AG04450 (cell line): ENCODE measurements at regions not wholly inside any gene's neighbourhood (a gene's known extent, or its start where the extent isn't known, plus 50 kb on each side); places are given as distances from the start of the nearest gene placed in this dataset.

Experiments used
- CTCF ChIA-PET: fragments of 300-600, 350-600 bp; formaldehyde crosslinking; extraction: SDS; loops from one replicate; lab custom pipeline; 2022; ENCODE audit warnings: antibody characterized with exemption, inconsistent platforms; lab: Charles Lee
- POLR2A ChIA-PET: fragments of 350-600 bp; formaldehyde crosslinking; extraction: SDS; loops from one replicate; lab custom pipeline; 2021; ENCODE audit warnings: antibody characterized with exemption, inconsistent platforms; lab: Yijun Ruan, JAX
- DNase-seq: peaks from one replicate; pipeline ENCODE4 v3.0.0-alpha.2; 2011; ENCODE audit warnings: low read depth, low spot score
- H3K27ac ChIP-seq: one replicate; pipeline ENCODE4 v1.5.1; 2012; ENCODE audit warnings: low read depth, low read length, control low read depth
- H3K27me3 ChIP-seq: one replicate; pipeline ENCODE4 v1.6.0; 2012; ENCODE audit warnings: low read length; ENCODE audit not compliant: control insufficient read depth, insufficient read depth
- H3K4me3 ChIP-seq: 2 replicates; pipeline ENCODE4 v1.5.1; 2011; ENCODE audit warnings: mild to moderate bottlenecking, low read depth, low read length, control low read depth
- H3K9me3 ChIP-seq: 2 replicates; pipeline ENCODE4 v1.5.1; 2012; ENCODE audit warnings: low read length; ENCODE audit not compliant: control insufficient read depth, insufficient read depth
- CTCF ChIP-seq: IDR thresholded peaks from 2 replicates; pipeline ENCODE4 v1.5.1; 2011; ENCODE audit warnings: low read depth, low read length, control low read depth, inconsistent platforms

DNA sequence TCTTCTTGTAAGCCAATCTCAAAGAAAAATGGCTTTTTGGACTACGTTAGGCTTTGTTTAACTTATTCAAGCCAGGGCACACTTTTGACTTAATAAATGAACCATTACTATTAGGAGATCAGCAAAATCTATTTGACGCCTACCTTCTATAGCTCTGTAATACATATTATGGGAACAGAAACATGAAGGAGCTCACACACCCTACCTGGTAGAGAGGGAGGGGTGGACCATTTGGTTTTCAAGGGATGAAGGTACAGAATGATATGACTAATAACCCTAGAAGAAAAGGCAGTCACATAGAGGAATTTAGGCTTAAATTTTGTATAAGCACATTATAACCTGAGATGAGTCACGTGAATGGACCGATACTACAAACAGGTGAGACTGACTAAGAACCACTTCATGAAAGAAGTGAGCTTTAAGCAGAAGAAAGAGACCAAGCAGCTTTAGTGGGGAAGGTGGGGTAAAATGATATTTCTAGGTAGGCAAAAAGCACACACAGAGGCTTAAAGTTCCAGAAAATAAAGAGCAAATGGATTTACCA is 106.8 kb upstream of the CTTNBP2 start:
- Histone ChIP-seq H3K27me3 (no peaks in the 10 kb centered on the region), H3K9me3 (no peaks in the 10 kb centered on the region), H3K4me3 (no peak overlapping the region), H3K27ac (no peak overlapping the region)
- TF ChIP-seq CTCF = no peak
- no peak for DNase-seq
- CTCF ChIA-PET = interaction anchor here (1.9 kb wide), 1 partner anchor 13 kb away, joined by 6 read pairs; no protein-coding TSS in a partner anchor
- POLR2A ChIA-PET = no interaction called here

DNA sequence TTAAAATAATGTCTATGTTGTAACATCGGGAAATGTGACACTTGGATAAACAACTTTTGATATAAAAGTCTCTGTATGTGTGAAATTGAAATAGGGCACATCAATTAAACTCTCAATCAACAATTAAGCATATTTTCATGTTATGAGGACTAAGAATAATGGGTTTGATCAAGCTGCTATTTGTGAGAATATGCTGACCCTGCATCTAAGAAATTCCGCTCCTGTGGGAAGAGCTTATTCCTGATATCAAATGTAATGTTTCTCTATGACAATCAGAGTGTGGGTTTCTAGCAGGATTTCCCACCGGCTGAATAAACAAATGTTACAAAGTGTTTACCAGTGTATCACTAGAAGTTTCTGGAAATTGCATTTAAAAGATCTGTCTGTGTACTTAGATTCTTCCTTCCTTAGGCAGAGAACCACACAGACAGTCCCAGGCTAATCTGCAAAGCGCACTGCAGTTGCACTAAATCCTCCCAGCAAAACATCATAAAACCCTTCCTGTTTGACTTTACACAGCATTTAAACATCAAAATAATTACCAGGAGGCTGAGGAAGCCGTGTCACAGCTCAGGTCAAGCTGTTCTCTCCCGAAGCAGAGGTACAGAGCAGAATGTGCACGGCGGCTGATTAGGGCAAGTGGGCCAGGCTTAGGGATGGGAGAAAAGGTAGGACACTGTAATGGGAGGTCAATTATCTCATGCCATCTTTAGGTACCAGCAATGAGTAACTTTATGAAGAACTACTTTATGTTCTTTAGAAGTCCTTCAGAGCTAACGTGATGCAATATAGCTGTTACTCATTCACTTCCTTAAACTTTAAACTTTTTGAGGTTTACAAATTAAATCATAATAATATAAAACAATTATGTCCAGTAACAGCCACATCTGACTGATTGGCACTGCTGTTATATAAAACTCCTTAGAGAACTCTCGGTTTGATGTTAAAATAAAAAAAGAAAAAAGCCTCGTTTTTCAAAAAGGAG is 109.1 kb upstream of the CTTNBP2 start:
- Histone ChIP-seq H3K4me3 (no peak overlapping the region), H3K27me3 (no peaks in the 10 kb centered on the region), H3K27ac (no peak overlapping the region), H3K9me3 (no peaks in the 10 kb centered on the region)
- CTCF ChIA-PET = interaction anchor here (0.7 to 0.9 kb wide), 2 partner anchors 11 to 49 kb away, joined by 3 to 5 read pairs; no protein-coding TSS in a partner anchor
- TF ChIP-seq CTCF = no peak
- no peak for DNase-seq
- POLR2A ChIA-PET = no interaction called here

DNA sequence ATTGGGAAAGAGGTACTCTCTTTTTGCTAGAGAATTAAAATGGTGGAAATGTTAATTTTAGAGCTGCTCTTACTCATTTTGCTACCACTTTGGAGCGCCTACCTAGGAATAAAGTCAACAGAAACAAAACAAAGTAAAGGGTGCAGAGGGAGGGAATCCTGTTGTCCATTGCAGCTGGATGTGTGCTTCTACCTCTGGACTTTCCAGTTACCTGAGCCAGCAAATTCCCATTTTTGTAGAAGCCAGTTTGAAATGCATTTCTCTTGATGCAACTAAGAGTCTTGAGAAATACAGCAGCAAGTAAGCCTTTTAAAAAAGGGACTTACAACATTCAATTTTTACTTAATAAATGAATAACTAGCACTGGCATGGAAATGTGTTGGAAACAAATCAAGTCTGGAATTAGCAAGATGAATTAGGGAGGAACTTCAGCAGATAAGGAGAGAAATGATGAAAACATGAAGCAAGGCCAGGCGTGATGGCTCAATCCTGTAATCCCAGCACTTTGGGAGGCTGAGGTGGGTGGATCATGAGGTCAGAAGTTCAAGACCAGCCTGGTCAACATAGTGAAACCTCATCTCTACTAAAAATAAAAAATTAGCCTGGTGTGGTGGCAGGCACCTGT is 113.5 kb upstream of the CTTNBP2 start:
- CTCF ChIA-PET = no interaction called here
- Histone ChIP-seq H3K9me3 (no peaks in the 10 kb centered on the region), H3K27me3 (no peaks in the 10 kb centered on the region), H3K4me3 (no peak overlapping the region), H3K27ac (no peak overlapping the region)
- DNase-seq = no peak
- POLR2A ChIA-PET = no interaction called here
- no peak for TF ChIP-seq CTCF

DNA sequence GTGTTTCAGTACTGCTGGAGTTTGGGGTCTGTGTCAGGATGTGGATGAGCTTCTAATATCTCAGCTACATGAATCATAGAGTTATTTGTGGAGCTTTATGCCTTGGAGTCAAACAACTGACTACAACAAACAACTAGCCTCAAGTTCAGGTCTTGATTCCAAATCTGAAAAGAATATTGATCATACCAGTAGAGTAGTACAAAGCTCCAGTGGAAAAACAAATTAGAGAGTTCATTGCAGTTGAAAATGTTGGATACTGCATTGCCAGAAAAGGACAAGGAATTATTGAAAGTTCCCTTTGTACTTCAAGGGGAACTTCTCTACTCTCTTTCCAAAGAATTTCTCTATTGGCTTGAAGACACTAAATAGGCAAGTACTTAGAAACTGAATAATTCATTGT is 117.6 kb upstream of the CTTNBP2 start:
- Histone ChIP-seq H3K27me3 (no peaks in the 10 kb centered on the region), H3K27ac (no peak overlapping the region), H3K9me3 (no peaks in the 10 kb centered on the region), H3K4me3 (no peak overlapping the region)
- POLR2A ChIA-PET = no interaction called here
- no peak for TF ChIP-seq CTCF
- no peak for DNase-seq
- CTCF ChIA-PET = no interaction called here
